Heart right ventricle (tissue), 16 donors: ENCODE measurements at regions not wholly inside any gene's neighbourhood (a gene's known extent, or its start where the extent isn't known, plus 50 kb on each side); places are given as distances from the start of the nearest gene placed in this dataset.

ENCODE experiments used
- ATAC-seq, 8 donors: fragments of 200-7000 bp; cut with Tn5 transposase; one replicate each; pipeline ENCODE4 v1.9.1; 2020; ENCODE audit warnings: mild to moderate bottlenecking in 8 of 8, moderate library complexity in 8 of 8, moderate number of reproducible peaks in 1 of 8
- DNase-seq, 2 donors: peaks; one replicate each; pipeline ENCODE4 v3.0.0-alpha.2; 2020
- H3K27ac ChIP-seq, 10 donors: fragments of 200-600 bp; sonication (generic) in 2 of 10; one replicate each; pipeline versions ENCODE4 v1.5.0 to v1.8.0; 2020 to 2022; ENCODE audit warnings: mild to moderate bottlenecking in 3 of 10
- H3K27me3 ChIP-seq, 7 donors: fragments of 200-600 bp; one replicate each; pipeline ENCODE4 v1.8.0; 2021 to 2022; ENCODE audit warnings: mild to moderate bottlenecking in 2 of 7
- H3K36me3 ChIP-seq, 9 donors: fragments of 200-600 bp; sonication (generic) in 1 of 9; one replicate each; pipeline versions ENCODE4 v1.5.0 to v1.8.0; 2020 to 2022; ENCODE audit warnings: mild to moderate bottlenecking in 2 of 9
- H3K4me1 ChIP-seq, 9 donors: fragments of 200-600 bp; sonication (generic) in 1 of 9; one replicate each; pipeline versions ENCODE4 v1.5.0 to v1.8.0; 2020 to 2022; ENCODE audit warnings: mild to moderate bottlenecking in 4 of 9
- H3K4me3 ChIP-seq, 10 donors: fragments of 200-600 bp; sonication (generic) in 2 of 10; one replicate each; pipeline versions ENCODE4 v1.5.0 to v1.8.0; 2020 to 2022; ENCODE audit warnings: mild to moderate bottlenecking in 7 of 10, moderate library complexity in 2 of 10
- H3K9me3 ChIP-seq, 11 donors: fragments of 200-600 bp in 10 of 11; sonication (generic) in 2 of 11; one replicate each; pipeline versions ENCODE4 v1.5.0 to v1.8.0; 2013 to 2022; ENCODE audit warnings: mild to moderate bottlenecking in 2 of 11, control low read depth in 1 of 11, moderate library complexity in 1 of 11
- WGBS, 2 donors: extraction: QIAGEN DNeasy Blood & Tissue Kit; methylation state at CpG; one replicate each; pipeline ENCODE4 v1.1.7; 2013; ENCODE audit warnings: inconsistent platforms in 1 of 2; 5-methylcytosine and 5-hydroxymethylcytosine counted together
- intact Hi-C, 10 donors: fragments of 100-400 bp; cut with DNase I; formaldehyde crosslinking; loops; one replicate each; pipeline versions ENCODE4 v1.11.1 to v1.14.2; 2022
- TF ChIP-seq, protein P1 (sequence below), 9 donors: fragments of 200-600 bp; sonication (generic) in 2 of 9; IDR thresholded peaks; one replicate each; pipeline versions ENCODE4 v1.5.0 to v1.8.0; 2021 to 2022; ENCODE audit warnings: antibody characterized with exemption in 9 of 9, mild to moderate bottlenecking in 5 of 9, moderate library complexity in 1 of 9
- donor health status: Arrhythmogenic right ventricular cardiomyopathy.
- donor health status: ischemic (EF 13 %, LVEDD 7.1; RV severe dilation, severe dysfunction).
- donor health status: healthy with polysubstance abuse.
- donor health status: DM: no; HTN: yes; CAD: no.
- donor health status: DM: no; HTN: no; CAD: no.
- donor health status: ischemic (EF 25% LVEDD 6.9; RV normal size, moderate dysfunction).
- donor health status: ischemic (EF 25% LVEDD 5.7; RV mildly dilated, moderate dysfunction).
- donor health status: healthy.
- donor health status: DM: yes; HTN: yes; CAD: no.
- donor health status: Ischemic cardiomyopathy.
- donor health status: ischemic (EF 35%, LVEDD 5.7; RV mildly dilated, moderate dysfunction).
- donor health status: nonischemic (EF 11% LVEDD 7.7; RV severe dilation, severe dysfunction).
- donor health status: DM: yes; HTN: yes; CAD: no.
- donor health status: PGD.
- donor health status: ischemic (EF 29% LVEDD 5.4; RV normal size, mild dysfunction).
- donor health status: nonischemic (EF 23%, LVEDD 6.1; RV moderate dilation, normal function).

DNA sequence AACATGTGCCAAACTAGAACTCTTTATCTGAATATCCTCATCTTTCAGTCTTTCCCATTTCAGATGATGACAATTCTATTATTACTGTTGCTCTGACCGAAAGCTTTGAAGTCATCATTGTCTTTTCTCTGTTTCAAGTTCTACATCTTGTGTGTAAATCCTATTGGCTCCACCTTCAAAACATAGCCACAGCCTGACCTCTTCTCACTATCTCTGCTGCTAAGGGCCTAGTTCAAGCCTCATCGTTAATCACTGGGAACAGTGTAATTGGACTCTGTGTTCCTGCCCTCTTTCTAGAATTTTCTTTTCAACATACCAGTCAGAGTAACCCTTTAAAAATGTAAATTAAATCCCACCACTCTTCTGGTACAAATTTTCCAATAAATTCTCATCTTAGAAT lies 105.1 kb downstream of the OXSM start:
- intact Hi-C loops: no loop called here
- Histone ChIP-seq H3K36me3 (no peaks in the 10 kb centered on the region), H3K9me3 (no peaks in the 10 kb centered on the region), H3K4me3 (no peak overlapping the region), H3K4me1 (no peaks in the 10 kb centered on the region), H3K27ac (no peak overlapping the region), H3K27me3 (no peaks in the 10 kb centered on the region)
- ATAC-seq (no peak), DNase-seq (no peak)
- TF ChIP-seq, protein P1, sequence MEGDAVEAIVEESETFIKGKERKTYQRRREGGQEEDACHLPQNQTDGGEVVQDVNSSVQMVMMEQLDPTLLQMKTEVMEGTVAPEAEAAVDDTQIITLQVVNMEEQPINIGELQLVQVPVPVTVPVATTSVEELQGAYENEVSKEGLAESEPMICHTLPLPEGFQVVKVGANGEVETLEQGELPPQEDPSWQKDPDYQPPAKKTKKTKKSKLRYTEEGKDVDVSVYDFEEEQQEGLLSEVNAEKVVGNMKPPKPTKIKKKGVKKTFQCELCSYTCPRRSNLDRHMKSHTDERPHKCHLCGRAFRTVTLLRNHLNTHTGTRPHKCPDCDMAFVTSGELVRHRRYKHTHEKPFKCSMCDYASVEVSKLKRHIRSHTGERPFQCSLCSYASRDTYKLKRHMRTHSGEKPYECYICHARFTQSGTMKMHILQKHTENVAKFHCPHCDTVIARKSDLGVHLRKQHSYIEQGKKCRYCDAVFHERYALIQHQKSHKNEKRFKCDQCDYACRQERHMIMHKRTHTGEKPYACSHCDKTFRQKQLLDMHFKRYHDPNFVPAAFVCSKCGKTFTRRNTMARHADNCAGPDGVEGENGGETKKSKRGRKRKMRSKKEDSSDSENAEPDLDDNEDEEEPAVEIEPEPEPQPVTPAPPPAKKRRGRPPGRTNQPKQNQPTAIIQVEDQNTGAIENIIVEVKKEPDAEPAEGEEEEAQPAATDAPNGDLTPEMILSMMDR (IDR thresholded peaks at IDR 0.05): no peak
- 71 to 74% methylated on average over 2 of the region's 2 CpGs for WGBS, 2 donors

DNA sequence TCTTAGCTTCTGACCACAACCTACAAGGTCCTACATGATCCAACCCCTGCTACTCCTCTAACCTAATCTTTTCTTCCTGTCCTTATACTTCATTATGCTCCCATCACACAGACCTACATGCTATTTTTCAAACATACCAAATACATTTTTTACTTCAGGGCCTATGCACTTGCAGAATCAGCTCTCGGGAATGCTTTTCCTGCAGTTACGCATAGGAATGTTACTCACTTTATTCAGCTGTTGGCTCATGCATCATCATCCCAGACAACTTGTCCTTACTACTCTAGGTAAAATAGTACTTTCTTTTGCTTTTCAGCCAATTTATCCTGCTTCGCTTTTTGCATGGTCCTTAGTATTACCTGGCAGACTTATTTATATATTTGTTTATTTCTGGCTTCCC lies 105.6 kb downstream of the OXSM start:
- no peaks in the 10 kb centered on the region for H3K4me1 ChIP-seq
- no peaks in the 10 kb centered on the region for H3K9me3 ChIP-seq
- DNase-seq (no peak), ATAC-seq (no peak)
- intact Hi-C loops: no loop called here
- 91% methylated on average over 3 of the region's 3 CpGs for WGBS, 2 donors
- TF ChIP-seq, protein P1 (IDR thresholded peaks at IDR 0.05): no peak
- no peak overlapping the region for H3K27ac ChIP-seq
- no peak overlapping the region for H3K4me3 ChIP-seq
- no peaks in the 10 kb centered on the region for H3K36me3 ChIP-seq
- H3K27me3 ChIP-seq: no peaks in the 10 kb centered on the region

DNA sequence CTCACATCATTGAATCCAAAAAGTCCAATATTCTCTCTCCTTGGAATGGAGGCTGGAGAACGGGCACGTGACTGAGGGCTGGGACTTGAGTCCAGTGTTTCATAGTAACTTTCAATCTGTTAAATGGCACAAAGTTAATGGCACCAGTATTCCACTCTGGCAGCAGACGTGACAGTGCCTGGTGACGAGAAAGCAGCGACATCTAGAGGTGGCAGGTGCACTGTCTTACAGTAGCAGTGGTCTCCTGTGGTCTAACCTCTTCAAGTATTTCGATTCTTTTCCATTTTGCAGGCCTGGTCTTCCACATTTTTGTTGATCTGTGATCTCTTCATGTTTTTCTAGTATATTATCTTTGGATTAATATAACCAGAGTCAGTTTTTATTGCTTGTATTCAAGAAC lies 107.1 kb downstream of the OXSM start:
- Histone ChIP-seq H3K27ac (no peak overlapping the region), H3K4me3 (no peak overlapping the region), H3K4me1 (no peaks in the 10 kb centered on the region), H3K9me3 (no peaks in the 10 kb centered on the region), H3K27me3 (no peaks in the 10 kb centered on the region), H3K36me3 (no peaks in the 10 kb centered on the region)
- TF ChIP-seq, protein P1 (IDR thresholded peaks at IDR 0.05): peak in 5 of 9 donors; percentile 31 to 42 (median 35)
- intact Hi-C loops: loop anchor here in 1 of 10 donors (1.0 kb wide), 1 partner anchor 30 kb away; no protein-coding TSS in a partner anchor
- ATAC-seq (peak in 1 of 8 donors; percentile 50), DNase-seq (no peak)
- 70 to 74% methylated on average over 6 of the region's 6 CpGs for WGBS, 2 donors

DNA sequence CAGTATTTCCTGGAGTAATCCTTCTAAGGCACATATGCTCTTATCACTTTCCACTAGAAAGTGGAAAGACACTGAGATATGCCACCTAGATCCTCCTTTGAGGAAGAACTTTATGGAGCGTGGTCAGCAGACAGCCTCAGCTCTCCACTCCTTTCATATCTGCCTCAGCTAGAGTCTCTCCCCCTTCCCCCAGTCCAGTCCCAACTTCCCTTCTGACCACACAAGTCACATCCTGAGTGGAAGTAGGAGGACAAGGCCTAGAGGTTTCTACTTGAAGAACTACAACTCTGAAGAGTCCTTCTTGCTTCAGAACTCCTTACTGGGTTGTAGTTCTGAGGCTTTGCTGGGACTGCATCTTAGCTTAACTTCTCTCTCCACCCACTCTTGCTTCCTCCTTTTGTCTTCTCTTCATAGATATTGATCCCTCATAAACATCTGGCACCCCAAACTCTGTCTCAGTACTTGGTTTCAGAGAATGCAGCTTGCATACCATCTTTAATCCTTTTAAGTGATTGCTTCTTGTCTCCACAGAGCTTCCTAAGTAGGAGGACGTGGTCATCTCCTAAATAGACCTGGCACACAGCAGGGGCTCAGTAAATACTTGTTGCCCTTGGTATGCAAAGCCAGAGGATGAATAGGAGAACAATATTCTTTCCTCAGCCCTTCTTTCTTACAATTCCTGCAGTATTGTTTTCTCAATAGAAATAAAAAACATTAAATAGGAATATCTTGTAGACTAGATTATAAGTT lies 109.6 kb downstream of the OXSM start:
- ATAC-seq (no peak), DNase-seq (no peak)
- H3K36me3 ChIP-seq: no peaks in the 10 kb centered on the region
- intact Hi-C loops: loop anchor here in 5 of 10 donors (5.0 to 10.0 kb wide), 5 partner anchors 165 to 813 kb away; no protein-coding TSS in a partner anchor
- H3K4me3 ChIP-seq: no peak overlapping the region
- no peak overlapping the region for H3K27ac ChIP-seq
- WGBS, 2 donors: 76 to 81% methylated on average over 2 of the region's 2 CpGs
- TF ChIP-seq, protein P1 (IDR thresholded peaks at IDR 0.05): no peak
- H3K9me3 ChIP-seq: no peaks in the 10 kb centered on the region
- peaks cover 0 to 10% (median 0%) of the 10 kb centered on the region in 9 donors for H3K4me1 ChIP-seq
- H3K27me3 ChIP-seq: no peaks in the 10 kb centered on the region
